ENCODE measurements at regions not wholly inside any gene's neighbourhood (a gene's known extent, or its start where the extent isn't known, plus 50 kb on each side); places are given as distances from the start of the nearest gene placed in this dataset.

- H3K9me3 ChIP-seq = no peaks in the 10 kb centered on the region
- no peaks in the 10 kb centered on the region for H3K27me3 ChIP-seq
- no peaks in the 10 kb centered on the region for H3K36me3 ChIP-seq
- no peak overlapping the region for H3K4me3 ChIP-seq
- peak; percentile 10 for DNase-seq
Observed at GRCh38 chr4:113849771-113850170, 88.2 kb upstream of the CAMK2D start.

DNA sequence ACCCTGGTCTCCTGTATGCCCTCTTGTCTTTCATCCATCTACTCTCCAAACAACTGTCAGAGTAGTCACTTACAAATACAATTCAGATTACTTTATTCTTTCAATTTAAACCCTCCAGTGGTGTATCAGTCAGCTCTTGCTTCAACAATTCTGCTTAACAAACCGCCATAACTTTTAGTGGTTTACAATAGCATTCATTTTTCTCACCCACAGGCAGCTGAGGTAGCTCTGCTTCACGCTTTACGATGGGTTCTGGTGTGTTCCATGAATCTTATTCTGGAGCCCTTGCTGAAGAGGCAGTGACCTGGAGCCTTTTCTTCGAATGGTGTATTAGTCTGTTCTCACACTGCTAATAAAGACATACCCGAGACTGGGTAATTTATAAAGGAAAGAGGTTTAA lies 86.2 kb upstream of the CAMK2D start:
- no peak overlapping the region for H3K4me3 ChIP-seq
- DNase-seq = no peak
- H3K36me3 ChIP-seq = no peaks in the 10 kb centered on the region
- H3K9me3 ChIP-seq = no peaks in the 10 kb centered on the region
- H3K27me3 ChIP-seq = no peaks in the 10 kb centered on the region

GRCh38 chr4:113846433-113846832 lies 84.9 kb upstream of the CAMK2D start:
- Histone ChIP-seq H3K27me3 (no peaks in the 10 kb centered on the region), H3K36me3 (no peaks in the 10 kb centered on the region), H3K4me3 (no peak overlapping the region), H3K9me3 (no peaks in the 10 kb centered on the region)
- DNase-seq = no peak

DNA sequence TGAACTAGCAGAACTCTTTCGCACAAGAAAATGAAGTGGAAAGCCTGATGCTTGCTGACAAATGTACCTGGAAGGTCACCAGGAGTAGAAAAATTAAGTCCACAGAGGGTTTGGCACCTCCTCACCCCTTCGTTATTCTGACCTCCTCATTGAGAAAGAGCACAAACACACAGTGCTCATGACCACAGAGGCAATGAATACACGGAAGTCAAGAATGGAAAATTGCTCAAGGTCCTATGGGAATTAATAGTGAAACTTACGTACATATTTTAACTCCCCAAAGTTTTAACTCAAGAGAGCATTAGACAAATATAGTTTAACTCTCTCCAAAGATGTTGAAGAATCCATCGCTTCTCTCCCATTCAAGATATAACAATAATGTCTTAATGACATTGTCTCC lies 83.6 kb upstream of the CAMK2D start:
- no peak overlapping the region for H3K4me3 ChIP-seq
- no peaks in the 10 kb centered on the region for H3K36me3 ChIP-seq
- no peaks in the 10 kb centered on the region for H3K27me3 ChIP-seq
- no peak for DNase-seq
- H3K9me3 ChIP-seq = no peaks in the 10 kb centered on the region

GRCh38 chr4:113844369-113844768 lies 82.8 kb upstream of the CAMK2D start:
- DNase-seq = no peak
- Histone ChIP-seq H3K4me3 (no peak overlapping the region), H3K27me3 (no peaks in the 10 kb centered on the region), H3K9me3 (no peaks in the 10 kb centered on the region), H3K36me3 (no peaks in the 10 kb centered on the region)

GRCh38 chr4:113840861-113841260 lies 79.3 kb upstream of the CAMK2D start:
- DNase-seq = no peak
- H3K36me3 ChIP-seq = no peaks in the 10 kb centered on the region
- H3K9me3 ChIP-seq = no peaks in the 10 kb centered on the region

GRCh38 chr4:113838460-113838859 lies 76.9 kb upstream of the CAMK2D start:
- DNase-seq = no peak
- Histone ChIP-seq H3K9me3 (no peaks in the 10 kb centered on the region), H3K27me3 (no peaks in the 10 kb centered on the region), H3K4me3 (no peak overlapping the region), H3K36me3 (no peaks in the 10 kb centered on the region)

More at GRCh38 chr4:113840861-113841260, 79.3 kb upstream of the CAMK2D start:
- Histone ChIP-seq H3K27me3 (no peaks in the 10 kb centered on the region), H3K4me3 (no peak overlapping the region)

- H3K4me3 ChIP-seq = no peak overlapping the region
- H3K9me3 ChIP-seq = no peaks in the 10 kb centered on the region
- DNase-seq = no peak
- no peaks in the 10 kb centered on the region for H3K27me3 ChIP-seq
- H3K36me3 ChIP-seq = no peaks in the 10 kb centered on the region
Observed at GRCh38 chr4:113837397-113837796, 75.9 kb upstream of the CAMK2D start.

DNA sequence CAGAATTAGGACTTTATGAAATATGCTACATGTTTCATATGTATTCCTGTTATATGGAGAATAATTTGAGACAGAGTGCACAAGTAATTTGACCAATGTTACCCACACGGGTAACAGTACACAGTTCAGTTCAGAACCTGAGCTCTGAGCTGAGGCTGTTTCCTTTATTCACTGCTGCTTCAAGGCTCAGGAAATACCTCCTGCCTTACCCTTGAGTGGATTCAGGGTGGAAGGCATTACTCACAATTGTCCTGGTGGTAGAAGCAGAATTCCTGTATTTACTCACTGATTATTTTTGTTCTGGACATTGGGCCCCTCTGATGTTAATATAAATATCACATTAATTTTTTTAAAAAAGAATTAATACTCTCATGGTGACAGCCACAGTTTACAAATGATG lies 73.5 kb upstream of the CAMK2D start:
- no peaks in the 10 kb centered on the region for H3K36me3 ChIP-seq
- H3K4me3 ChIP-seq = no peak overlapping the region
- H3K9me3 ChIP-seq = no peaks in the 10 kb centered on the region
- DNase-seq = no peak
- no peaks in the 10 kb centered on the region for H3K27me3 ChIP-seq

DNA sequence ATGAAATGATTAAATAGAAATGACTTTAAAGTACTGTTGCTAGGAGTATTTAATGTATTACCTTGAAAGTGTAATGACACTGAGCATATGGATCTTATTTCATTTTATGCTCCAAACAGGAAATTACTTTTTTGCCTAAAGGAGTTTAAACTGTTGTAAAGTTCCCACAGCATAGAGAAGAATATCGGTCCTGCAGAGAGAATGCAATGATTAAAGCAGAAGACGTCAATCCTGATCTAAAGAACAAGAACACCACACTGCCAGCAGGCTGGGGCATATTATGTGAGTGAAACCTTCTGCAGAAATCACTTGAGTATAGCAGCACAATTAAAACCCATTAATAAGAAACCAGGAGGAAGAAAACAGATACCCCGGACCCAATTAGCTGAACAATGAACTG lies 72.8 kb upstream of the CAMK2D start:
- Histone ChIP-seq H3K27me3 (no peaks in the 10 kb centered on the region), H3K9me3 (no peaks in the 10 kb centered on the region), H3K36me3 (no peaks in the 10 kb centered on the region), H3K4me3 (no peak overlapping the region)
- DNase-seq = no peak

DNA sequence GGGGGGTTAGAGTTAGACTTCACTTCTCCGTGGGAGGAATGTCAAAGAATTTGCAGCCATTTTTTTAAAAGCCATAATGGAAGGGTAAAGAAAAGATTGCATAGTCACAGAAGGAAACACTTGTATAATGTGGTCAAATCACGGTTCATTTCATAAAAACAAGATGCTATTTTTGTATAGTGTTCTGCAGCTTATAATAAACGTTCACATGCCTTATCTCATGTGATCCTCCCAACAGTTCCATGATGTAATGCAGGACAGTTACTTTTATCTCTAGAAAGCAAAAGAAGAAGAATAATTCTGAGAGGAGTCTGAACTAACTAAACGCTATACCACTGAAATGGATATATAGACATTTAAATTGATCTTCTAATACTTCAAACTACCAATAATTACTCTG lies 71.3 kb upstream of the CAMK2D start:
- no peaks in the 10 kb centered on the region for H3K9me3 ChIP-seq
- H3K27me3 ChIP-seq = no peaks in the 10 kb centered on the region

GRCh38 chr4:113831457-113831856 lies 69.9 kb upstream of the CAMK2D start:
- H3K9me3 ChIP-seq = no peaks in the 10 kb centered on the region
- H3K27me3 ChIP-seq = no peaks in the 10 kb centered on the region
- no peak for DNase-seq
- H3K4me3 ChIP-seq = no peak overlapping the region
- no peaks in the 10 kb centered on the region for H3K36me3 ChIP-seq

More for the DNA sequence above, 71.3 kb upstream of the CAMK2D start:
- H3K4me3 ChIP-seq = no peak overlapping the region
- H3K36me3 ChIP-seq = no peaks in the 10 kb centered on the region
- no peak for DNase-seq

GRCh38 chr4:113828702-113829101 lies 67.2 kb upstream of the CAMK2D start:
- no peaks in the 10 kb centered on the region for H3K36me3 ChIP-seq
- no peaks in the 10 kb centered on the region for H3K9me3 ChIP-seq
- no peak for DNase-seq
- no peak overlapping the region for H3K4me3 ChIP-seq
- no peaks in the 10 kb centered on the region for H3K27me3 ChIP-seq

DNA sequence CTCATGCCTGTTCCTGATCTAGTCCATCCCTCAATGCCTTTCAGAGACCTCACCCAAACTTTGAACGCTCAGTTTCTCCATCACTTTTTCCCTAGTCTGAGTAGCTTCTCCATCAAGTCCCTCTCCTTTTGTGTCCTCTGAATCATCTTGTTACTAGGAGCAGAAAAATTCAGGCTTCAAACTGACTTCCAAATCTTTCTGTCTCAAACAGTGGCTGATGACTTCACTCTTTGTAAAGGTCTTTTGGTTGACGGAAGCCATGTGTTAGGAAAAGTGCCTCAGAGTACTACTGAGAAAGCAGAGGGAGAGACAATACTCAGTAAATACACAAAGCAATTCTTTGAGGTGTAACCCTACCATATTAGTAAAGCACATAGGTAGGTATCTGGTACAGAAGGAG lies 65.7 kb upstream of the CAMK2D start:
- Histone ChIP-seq H3K36me3 (no peaks in the 10 kb centered on the region), H3K9me3 (no peaks in the 10 kb centered on the region), H3K27me3 (no peaks in the 10 kb centered on the region), H3K4me3 (no peak overlapping the region)
- no peak for DNase-seq

DNA sequence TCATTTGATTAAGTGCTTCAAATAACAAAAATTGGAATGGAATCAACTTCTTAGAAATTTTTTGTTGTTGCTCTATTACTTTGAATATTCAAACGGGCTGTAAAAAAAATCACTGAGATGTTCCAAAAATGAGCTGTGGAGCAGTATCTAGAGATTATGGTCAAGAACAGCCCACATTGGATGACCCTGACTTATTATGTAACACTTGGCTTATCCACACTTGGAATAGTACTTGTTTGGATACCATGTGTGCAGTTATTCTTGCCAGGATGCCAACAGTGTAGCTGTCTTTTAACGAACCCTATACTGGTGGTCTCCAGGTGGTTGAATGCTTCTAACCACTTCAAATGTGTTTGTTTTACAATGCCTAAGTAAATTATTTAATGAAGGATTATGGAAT lies 64.9 kb upstream of the CAMK2D start:
- H3K9me3 ChIP-seq = no peaks in the 10 kb centered on the region
- no peak for DNase-seq
- no peak overlapping the region for H3K4me3 ChIP-seq
- no peaks in the 10 kb centered on the region for H3K27me3 ChIP-seq
- no peaks in the 10 kb centered on the region for H3K36me3 ChIP-seq

- Histone ChIP-seq H3K4me3 (no peak overlapping the region), H3K27me3 (no peaks in the 10 kb centered on the region), H3K36me3 (no peaks in the 10 kb centered on the region), H3K9me3 (no peaks in the 10 kb centered on the region)
- no peak for DNase-seq
Observed at GRCh38 chr4:113825272-113825671, 63.7 kb upstream of the CAMK2D start.

DNA sequence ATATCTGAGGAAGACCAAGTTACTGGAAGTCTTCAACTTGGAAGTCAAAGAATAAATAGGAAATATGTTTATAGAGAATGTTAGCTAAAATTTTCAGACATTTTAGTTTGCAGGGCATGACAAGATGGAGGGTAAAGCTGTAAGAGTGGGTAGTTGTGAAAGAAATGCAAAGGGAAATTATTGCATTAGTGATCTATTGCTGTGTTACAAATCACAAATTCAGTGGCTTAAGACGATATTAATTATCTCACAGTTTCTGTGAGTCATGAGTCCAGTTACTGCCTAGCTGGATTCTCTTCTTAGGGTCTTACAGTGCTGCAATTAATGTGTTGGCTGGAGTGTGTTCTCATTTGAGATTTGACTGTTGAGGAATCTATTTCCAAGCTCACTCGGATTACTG lies 62.9 kb upstream of the CAMK2D start:
- no peak overlapping the region for H3K4me3 ChIP-seq
- no peaks in the 10 kb centered on the region for H3K9me3 ChIP-seq
- no peak for DNase-seq
- no peaks in the 10 kb centered on the region for H3K36me3 ChIP-seq
- no peaks in the 10 kb centered on the region for H3K27me3 ChIP-seq

GRCh38 chr4:113823291-113823659 lies 61.7 kb upstream of the CAMK2D start:
- Histone ChIP-seq H3K36me3 (no peaks in the 10 kb centered on the region), H3K4me3 (no peak overlapping the region), H3K27me3 (no peaks in the 10 kb centered on the region), H3K9me3 (no peaks in the 10 kb centered on the region)
- DNase-seq = no peak

DNA sequence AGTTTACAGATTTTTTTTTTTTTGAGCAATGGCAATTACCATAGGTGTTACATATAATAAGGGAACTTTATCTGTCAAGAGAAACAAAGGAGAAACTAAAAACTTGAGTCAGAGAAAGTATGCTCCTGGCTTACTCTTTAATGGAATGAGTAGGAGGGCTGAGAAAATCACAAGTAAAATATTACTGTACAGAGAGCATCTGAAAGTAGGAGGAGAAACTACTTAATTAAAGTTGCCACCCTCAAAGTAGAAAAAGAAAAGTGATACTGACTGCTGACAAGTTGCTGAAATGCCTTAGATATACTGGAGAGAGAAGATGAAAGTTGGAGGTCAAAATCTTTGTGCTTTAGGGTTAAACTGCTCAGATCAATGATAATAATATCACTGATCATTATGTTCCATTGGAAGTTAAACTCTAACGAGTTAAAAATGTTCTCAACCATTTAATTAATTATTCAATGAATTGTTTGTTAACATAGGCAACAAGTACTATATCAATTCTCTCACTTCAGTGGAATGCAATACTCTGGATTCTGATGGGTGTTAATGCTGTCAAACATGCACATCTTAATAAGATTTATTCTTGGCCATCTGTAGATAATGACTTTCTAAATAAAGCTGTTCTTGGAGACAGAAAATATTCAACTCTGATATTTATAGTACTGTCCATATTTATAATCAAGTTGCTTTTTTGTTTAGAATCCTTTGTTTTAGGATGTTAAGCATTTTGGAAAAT lies 61.2 kb upstream of the CAMK2D start:
- Histone ChIP-seq H3K36me3 (no peaks in the 10 kb centered on the region), H3K27me3 (no peaks in the 10 kb centered on the region), H3K9me3 (0 out of 2 replicates have a peak, but pooled peaks cover under 1% of the 10 kb centered on the region), H3K4me3 (no peak overlapping the region)
- DNase-seq = no peak
